HG02884 (cell line): ENCODE measurements at regions not wholly inside any gene's neighbourhood (a gene's known extent, or its start where the extent isn't known, plus 50 kb on each side); places are given as distances from the start of the nearest gene placed in this dataset.

Source experiments
- ATAC-seq: cut with Tn5 transposase; IDR thresholded peaks from one replicate; pipeline ENCODE4 v1.9.1; 2021; ENCODE audit warnings: mild to moderate bottlenecking, moderate library complexity; ENCODE audit not compliant: unreplicated experiment

- ATAC-seq = no peak
Measured at GRCh38 chr20:7470912-7471311, 469.3 kb downstream of the HAO1 start.

- no peak for ATAC-seq
Measured at GRCh38 chr20:7490288-7490687, 450.0 kb downstream of the HAO1 start.

GRCh38 chr20:7492257-7492656, 448.0 kb downstream of the HAO1 start:
- ATAC-seq = no peak

GRCh38 chr20:7493311-7493710, 446.9 kb downstream of the HAO1 start:
- no peak for ATAC-seq

GRCh38 chr20:7496394-7496991, 443.8 kb downstream of the HAO1 start:
- ATAC-seq = no peak

- ATAC-seq = no peak
Measured at GRCh38 chr20:7497985-7498384, 442.3 kb downstream of the HAO1 start.

DNA sequence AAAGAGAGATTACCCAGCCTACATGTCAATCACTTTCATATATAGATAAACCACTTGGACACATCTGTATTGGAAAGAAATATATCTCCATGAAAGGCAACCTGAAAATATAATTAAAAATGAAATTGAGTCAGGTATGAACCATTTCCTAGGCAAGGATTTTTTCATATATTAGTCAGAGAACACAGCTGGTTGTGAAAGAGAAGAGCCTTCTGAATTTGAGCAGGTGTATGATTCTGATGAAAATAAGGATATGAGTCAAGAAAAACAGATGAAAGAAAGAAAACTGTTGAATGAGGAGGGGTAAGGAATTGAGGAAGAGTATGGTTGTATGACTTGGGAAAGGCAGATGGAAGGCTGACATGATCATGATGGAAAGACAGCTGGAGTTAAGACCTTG, 441.1 kb downstream of the HAO1 start:
- ATAC-seq = no peak

- no peak for ATAC-seq
Measured at GRCh38 chr20:7500231-7500663, 440.0 kb downstream of the HAO1 start.

DNA sequence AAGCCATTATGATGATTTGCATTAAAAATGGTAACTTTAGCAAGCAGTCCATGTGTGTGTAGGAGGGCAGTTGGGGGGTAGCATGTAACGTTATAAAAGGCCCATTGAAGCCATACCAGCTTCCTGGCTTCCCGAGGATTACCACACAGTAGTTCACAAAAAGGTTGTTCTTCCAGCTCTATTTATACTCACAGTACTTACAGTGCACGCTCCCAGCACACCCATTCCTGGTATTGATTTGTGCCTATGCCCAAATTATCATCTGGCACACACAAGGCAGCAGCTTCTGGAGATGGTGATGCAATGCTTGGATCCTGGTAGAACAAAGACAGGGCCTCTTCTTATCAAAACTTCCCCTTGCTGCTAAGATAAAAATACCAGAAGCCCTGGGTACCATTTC, 436.8 kb downstream of the HAO1 start:
- no peak for ATAC-seq

DNA sequence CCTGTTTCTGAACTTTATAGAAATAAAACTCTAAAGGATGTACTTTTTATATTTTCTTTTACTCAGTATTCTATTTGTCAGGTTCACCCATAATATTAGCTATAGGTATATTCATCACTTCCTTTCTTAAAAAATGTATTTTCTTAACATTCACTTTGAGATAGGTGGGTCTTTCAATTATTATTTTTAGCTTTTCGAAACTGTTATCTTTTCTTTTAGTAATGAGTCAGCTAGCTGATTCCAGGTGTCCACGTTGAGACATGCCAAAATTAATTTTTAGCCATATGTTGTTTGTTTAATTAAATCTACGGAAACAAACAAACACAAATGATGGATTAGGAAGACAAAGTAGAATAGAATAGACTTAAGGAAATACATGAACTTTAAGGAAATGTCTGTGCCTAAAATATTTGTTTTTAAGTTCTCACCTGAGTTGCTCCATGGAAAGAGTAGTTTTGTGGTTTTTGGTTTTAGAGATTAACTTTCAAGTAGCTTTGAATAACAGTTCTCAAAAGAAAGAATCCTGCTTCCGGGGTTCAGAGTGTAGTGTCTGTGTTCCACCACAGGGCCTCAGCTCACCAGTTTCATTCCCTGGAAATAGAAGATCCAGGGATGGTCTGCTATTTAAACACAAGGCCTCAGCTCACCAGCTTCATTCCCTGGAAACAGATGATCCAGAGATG, 435.0 kb downstream of the HAO1 start:
- no peak for ATAC-seq

DNA sequence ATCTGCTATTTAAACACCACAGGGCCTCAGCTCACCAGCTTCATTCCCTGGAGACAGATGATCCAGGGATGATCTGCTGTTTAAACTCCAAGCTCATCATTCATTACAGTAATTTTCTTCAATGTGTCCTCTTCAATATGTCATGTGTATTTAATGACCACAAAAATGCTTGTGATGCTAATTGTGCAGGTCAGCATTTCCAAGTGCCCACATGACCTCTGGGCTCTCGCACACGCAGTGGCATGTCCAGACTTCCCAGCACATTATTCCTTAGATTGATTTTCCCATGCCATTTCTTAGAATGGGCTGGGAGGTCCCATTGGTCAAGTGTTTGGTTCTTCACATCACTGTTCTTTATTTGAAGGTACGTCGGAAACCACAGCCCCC, 434.4 kb downstream of the HAO1 start:
- ATAC-seq = no peak

DNA sequence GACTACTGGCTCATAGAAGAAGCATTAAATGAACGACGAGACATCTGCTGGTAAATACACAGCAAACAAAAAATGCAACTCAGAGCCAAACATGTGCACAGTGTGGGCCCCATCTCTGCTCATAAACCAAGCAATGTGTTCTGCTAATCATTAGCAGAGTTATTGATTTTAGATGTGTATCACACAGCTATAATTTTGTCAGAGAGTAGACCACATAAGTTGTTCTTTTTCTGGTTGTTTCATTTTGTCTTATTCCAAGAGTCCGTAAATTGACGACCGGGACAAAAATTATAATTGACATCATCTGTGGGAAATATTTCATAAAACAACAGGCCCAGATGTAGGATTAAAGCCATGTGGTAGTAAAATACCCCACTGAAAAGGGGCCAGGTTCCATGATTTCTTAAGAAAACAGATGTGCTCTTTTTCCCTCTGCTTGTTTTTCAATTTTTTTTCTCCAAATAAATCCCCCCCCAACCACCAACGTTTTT, 423.6 kb downstream of the HAO1 start:
- ATAC-seq = no peak

GRCh38 chr20:7520361-7520760, 419.9 kb downstream of the HAO1 start:
- no peak for ATAC-seq

- no peak for ATAC-seq
Measured at GRCh38 chr20:7523288-7523687, 417.0 kb downstream of the HAO1 start.

GRCh38 chr20:7540018-7540417, 400.2 kb downstream of the HAO1 start:
- ATAC-seq = no peak

GRCh38 chr20:7540923-7541322, 399.3 kb downstream of the HAO1 start:
- no peak for ATAC-seq

GRCh38 chr20:7571101-7571500, 369.2 kb downstream of the HAO1 start:
- ATAC-seq = no peak

- ATAC-seq = no peak
Measured at GRCh38 chr20:7571521-7572055, 368.7 kb downstream of the HAO1 start.

DNA sequence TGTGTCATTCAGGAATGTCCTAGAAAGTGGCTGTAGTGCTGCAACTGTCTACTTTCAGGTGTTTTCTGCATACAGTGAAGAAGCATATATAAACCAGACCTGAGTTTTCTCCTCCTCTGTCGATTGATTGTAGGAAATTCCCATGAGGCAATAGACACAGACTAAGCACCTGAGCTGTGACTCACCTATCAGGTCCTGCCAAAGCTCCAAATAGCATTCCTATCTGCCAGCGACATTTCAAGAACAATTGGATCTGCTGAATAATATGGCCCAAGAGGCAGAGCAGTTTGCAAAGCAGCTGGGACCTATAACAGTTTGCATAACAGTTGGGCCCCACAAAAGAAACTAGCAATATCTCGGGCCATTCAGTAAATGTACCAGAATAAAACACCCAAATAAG, 360.4 kb downstream of the HAO1 start:
- no peak for ATAC-seq

DNA sequence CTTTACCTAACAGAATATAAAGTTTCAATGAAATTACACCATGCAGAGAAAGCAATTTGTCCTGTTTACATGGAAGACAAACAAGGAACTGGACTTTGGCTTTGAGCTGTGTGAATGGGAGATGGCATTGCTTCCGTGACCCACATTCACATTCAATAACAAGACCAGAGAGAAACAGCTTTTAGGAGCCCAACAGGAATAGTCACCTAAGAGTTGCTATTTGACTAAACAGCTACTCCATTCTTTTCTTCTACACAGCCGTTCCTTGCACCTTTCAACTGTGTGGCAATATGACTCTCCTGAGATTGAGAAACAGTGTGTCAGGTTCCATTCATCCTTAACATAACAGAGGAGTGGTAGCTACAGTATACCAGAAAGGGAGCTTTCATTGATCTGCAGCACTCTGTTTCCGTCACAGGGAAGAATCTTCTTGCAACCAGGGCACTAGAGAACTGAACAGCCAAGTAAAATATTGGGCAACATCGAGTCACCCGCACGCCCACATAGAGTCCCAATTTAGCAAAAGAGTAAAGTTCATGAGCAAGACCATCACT, 355.1 kb downstream of the HAO1 start:
- ATAC-seq = no peak

GRCh38 chr20:7586481-7586880, 353.8 kb downstream of the HAO1 start:
- ATAC-seq = no peak

DNA sequence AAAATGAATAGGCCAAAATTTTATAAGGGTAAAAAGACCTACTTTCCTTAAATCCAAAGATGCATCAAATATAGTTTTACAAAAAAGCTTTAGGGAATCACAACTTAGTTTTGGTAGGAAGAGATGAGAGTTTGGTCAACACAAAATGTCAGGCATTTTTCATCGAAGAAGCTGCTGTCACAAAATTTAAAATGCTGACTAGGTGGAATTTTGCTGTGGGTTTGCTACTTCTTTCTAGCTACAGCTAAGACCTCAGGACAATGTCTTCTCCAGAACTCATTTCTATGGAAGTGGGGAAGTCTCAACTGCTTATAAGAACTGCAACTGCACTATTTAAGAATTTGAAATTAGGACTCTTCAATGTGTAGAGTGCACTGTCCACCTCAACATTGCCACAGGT, 351.1 kb downstream of the HAO1 start:
- ATAC-seq = no peak
